ENCODE measurements at regions not wholly inside any gene's neighbourhood (a gene's known extent, or its start where the extent isn't known, plus 50 kb on each side); places are given as distances from the start of the nearest gene placed in this dataset.

- no peak for DNase-seq
These were observed 341.2 kb upstream of the SLC14A2 start for GRCh38 chr18:45274026-45274425.

GRCh38 chr18:45275367-45276113 lies 339.7 kb upstream of the SLC14A2 start:
- no peak for DNase-seq

- no peak for DNase-seq
These were observed 338.4 kb upstream of the SLC14A2 start for GRCh38 chr18:45276878-45277277.

- no peak for DNase-seq
These were observed 337.4 kb upstream of the SLC14A2 start for GRCh38 chr18:45277908-45278307.

- DNase-seq: no peak
These were observed 334.6 kb upstream of the SLC14A2 start for GRCh38 chr18:45280481-45281276.

GRCh38 chr18:45282101-45282812 lies 333.0 kb upstream of the SLC14A2 start:
- no peak for DNase-seq

- no peak for DNase-seq
These were observed 331.1 kb upstream of the SLC14A2 start for GRCh38 chr18:45284174-45284573.

GRCh38 chr18:45284851-45285250 lies 330.4 kb upstream of the SLC14A2 start:
- DNase-seq: no peak

- no peak for DNase-seq
These were observed 330.0 kb upstream of the SLC14A2 start for GRCh38 chr18:45285251-45285650.

- no peak for DNase-seq
These were observed 328.8 kb upstream of the SLC14A2 start for GRCh38 chr18:45286431-45286830.

GRCh38 chr18:45287531-45287930 lies 327.7 kb upstream of the SLC14A2 start:
- DNase-seq: no peak

GRCh38 chr18:45290364-45290763 lies 324.9 kb upstream of the SLC14A2 start:
- no peak for DNase-seq

GRCh38 chr18:45291621-45292615 lies 323.4 kb upstream of the SLC14A2 start:
- peak; percentile 37 for DNase-seq

GRCh38 chr18:45295388-45295787 lies 319.9 kb upstream of the SLC14A2 start:
- DNase-seq: no peak

- no peak for DNase-seq
These were observed 316.3 kb upstream of the SLC14A2 start for GRCh38 chr18:45298986-45299385.

- no peak for DNase-seq
These were observed 312.2 kb upstream of the SLC14A2 start for GRCh38 chr18:45303026-45303425.

GRCh38 chr18:45304558-45304957 lies 310.7 kb upstream of the SLC14A2 start:
- no peak for DNase-seq

- DNase-seq: no peak
These were observed 302.6 kb upstream of the SLC14A2 start for GRCh38 chr18:45312555-45313126.

GRCh38 chr18:45316127-45316526 lies 299.1 kb upstream of the SLC14A2 start:
- no peak for DNase-seq

GRCh38 chr18:45317948-45318640 lies 297.2 kb upstream of the SLC14A2 start:
- DNase-seq: no peak

GRCh38 chr18:45320724-45321123 lies 294.6 kb upstream of the SLC14A2 start:
- DNase-seq: no peak

All from retina (tissue), 1 donor.